GM19452 (cell line): ENCODE measurements at regions not wholly inside any gene's neighbourhood (a gene's known extent, or its start where the extent isn't known, plus 50 kb on each side); places are given as distances from the start of the nearest gene placed in this dataset.
"Not testable (repeated sequence)": the region's sequence is repeated elsewhere in the genome, so short reads cannot be mapped to it uniquely, and the experiment has no call there.

Source experiments
- ATAC-seq: cut with Tn5 transposase; IDR thresholded peaks from one replicate; pipeline ENCODE4 v1.9.1; 2021; ENCODE audit not compliant: unreplicated experiment

GRCh38 chr6:79394690-79395089 lies 142.5 kb downstream of the LCA5 start:
- ATAC-seq: no peak

GRCh38 chr6:79392094-79392493 lies 145.1 kb downstream of the LCA5 start:
- no peak for ATAC-seq

- ATAC-seq: no peak
These were observed 145.8 kb downstream of the LCA5 start for GRCh38 chr6:79391480-79391879.

- no peak for ATAC-seq
These were observed 151.3 kb downstream of the LCA5 start for GRCh38 chr6:79385893-79386292.

- ATAC-seq: no peak
These were observed 150.9 kb upstream of the HMGN3 start for GRCh38 chr6:79385333-79385732.

GRCh38 chr6:79384845-79385244 lies 150.4 kb upstream of the HMGN3 start:
- ATAC-seq: no peak

GRCh38 chr6:79378957-79379356 lies 144.5 kb upstream of the HMGN3 start:
- ATAC-seq: no peak

- ATAC-seq: no peak
These were observed 143.4 kb upstream of the HMGN3 start for GRCh38 chr6:79377888-79378348.

- ATAC-seq: no peak
These were observed 142.6 kb upstream of the HMGN3 start for GRCh38 chr6:79377047-79377446.

- no peak for ATAC-seq
These were observed 141.3 kb upstream of the HMGN3 start for GRCh38 chr6:79375635-79376337.

GRCh38 chr6:79374308-79374707 lies 139.8 kb upstream of the HMGN3 start:
- no peak for ATAC-seq

- ATAC-seq: no peak
These were observed 139.4 kb upstream of the HMGN3 start for GRCh38 chr6:79373880-79374279.

- ATAC-seq: no peak
These were observed 138.8 kb upstream of the HMGN3 start for GRCh38 chr6:79373246-79373645.

- no peak for ATAC-seq
These were observed 138.3 kb upstream of the HMGN3 start for GRCh38 chr6:79372757-79373156.

GRCh38 chr6:79369026-79369425 lies 134.5 kb upstream of the HMGN3 start:
- ATAC-seq: no peak

GRCh38 chr6:79363441-79363840 lies 129.0 kb upstream of the HMGN3 start:
- not testable (repeated sequence) for ATAC-seq

- ATAC-seq: not testable (repeated sequence)
These were observed 126.6 kb upstream of the HMGN3 start for GRCh38 chr6:79361074-79361473.

- no peak for ATAC-seq
These were observed 118.7 kb upstream of the HMGN3 start for GRCh38 chr6:79353226-79353625.

- no peak for ATAC-seq
These were observed 104.0 kb upstream of the HMGN3 start for GRCh38 chr6:79338493-79338892.

GRCh38 chr6:79335133-79335674 lies 100.7 kb upstream of the HMGN3 start:
- peak; percentile 88 for ATAC-seq

- no peak for ATAC-seq
These were observed 100.2 kb upstream of the HMGN3 start for GRCh38 chr6:79334674-79335073.

GRCh38 chr6:79330704-79331103 lies 96.2 kb upstream of the HMGN3 start:
- no peak for ATAC-seq

GRCh38 chr6:79313254-79313653 lies 78.8 kb upstream of the HMGN3 start:
- ATAC-seq: no peak
